DMS153 treated with DMSO at 0.1 percent for 48 hours (cell line): ENCODE measurements at regions not wholly inside any gene's neighbourhood (a gene's known extent, or its start where the extent isn't known, plus 50 kb on each side); places are given as distances from the start of the nearest gene placed in this dataset.
"Not testable (repeated sequence)": the region's sequence is repeated elsewhere in the genome, so short reads cannot be mapped to it uniquely, and the experiment has no call there.

Source experiments
- DNase-seq: peaks from one replicate; lab custom pipeline; 2025; ENCODE audit not compliant: unreplicated experiment; lab: John Stamatoyannopoulos, UW

- no peak for DNase-seq
Measured at GRCh38 chr3:66910266-66911055, 87.6 kb upstream of the KBTBD8 start.

GRCh38 chr3:66912306-66912705, 85.8 kb upstream of the KBTBD8 start:
- DNase-seq, result no peak

- no peak for DNase-seq
Measured at GRCh38 chr3:66922058-66922457, 76.0 kb upstream of the KBTBD8 start.

- no peak for DNase-seq
Measured at GRCh38 chr3:66923969-66924368, 74.1 kb upstream of the KBTBD8 start.

GRCh38 chr3:66928252-66928651, 69.9 kb upstream of the KBTBD8 start:
- DNase-seq, result no peak

- DNase-seq, result no peak
Measured at GRCh38 chr3:66931291-66931690, 66.8 kb upstream of the KBTBD8 start.

- no peak for DNase-seq
Measured at GRCh38 chr3:66931699-66932098, 66.4 kb upstream of the KBTBD8 start.

- no peak for DNase-seq
Measured at GRCh38 chr3:66933233-66933632, 64.9 kb upstream of the KBTBD8 start.

GRCh38 chr3:66934041-66934440, 64.1 kb upstream of the KBTBD8 start:
- no peak for DNase-seq

GRCh38 chr3:66934725-66935124, 63.4 kb upstream of the KBTBD8 start:
- DNase-seq, result no peak

- not testable (repeated sequence) for DNase-seq
Measured at GRCh38 chr3:66937041-66937440, 61.1 kb upstream of the KBTBD8 start.

- DNase-seq, result peak; percentile 40
Measured at GRCh38 chr3:66938338-66938963, 59.7 kb upstream of the KBTBD8 start.

- no peak for DNase-seq
Measured at GRCh38 chr3:66948041-66948440, 50.1 kb upstream of the KBTBD8 start.
